Stomach (tissue), 4 donors: ENCODE measurements at regions not wholly inside any gene's neighbourhood (a gene's known extent, or its start where the extent isn't known, plus 50 kb on each side); places are given as distances from the start of the nearest gene placed in this dataset.

Experiments
- EP300 ChIP-seq: sonication (generic); formaldehyde crosslinking; IDR thresholded peaks from one replicate; pipeline ENCODE4 v1.6.1; 2017; ENCODE audit warnings: antibody characterized with exemption
- POLR2A ChIP-seq, 4 donors: fragments of 450-650 bp; IDR thresholded peaks; one replicate each; pipeline ENCODE4 v1.6.1; 2016; ENCODE audit warnings: antibody characterized with exemption in 4 of 4, control low read depth in 2 of 4, mild to moderate bottlenecking in 1 of 4, moderate library complexity in 1 of 4
- TF ChIP-seq, protein P1 (sequence below), 7 experiments: fragments of 450-650 bp in 4 of 7; fragments of 200-600 bp in 3 of 7; sonication (generic) in 3 of 7; IDR thresholded peaks; one replicate each; pipeline ENCODE4 v1.5.1; 2016 to 2019; ENCODE audit warnings: antibody characterized with exemption in 7 of 7, control low read depth in 2 of 7, mild to moderate bottlenecking in 1 of 7

DNA sequence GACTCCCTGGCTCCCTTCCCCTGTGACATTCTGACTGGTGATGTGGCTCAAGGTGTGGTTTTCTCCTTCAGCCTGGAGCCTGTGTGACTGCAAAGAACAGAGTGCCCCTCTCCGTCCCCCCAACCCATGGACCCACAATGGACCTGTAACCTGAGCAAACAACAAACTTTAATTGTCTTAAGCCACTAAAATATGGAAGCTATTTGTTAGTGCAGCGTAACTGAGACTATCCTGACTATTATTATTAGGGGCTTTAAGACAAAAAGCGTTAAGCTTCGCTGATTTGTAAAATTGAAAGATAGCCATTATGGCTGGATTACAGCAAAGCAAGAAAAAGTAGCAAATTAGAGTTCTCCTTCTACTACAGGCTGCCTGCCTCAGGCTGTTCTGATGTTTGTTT, 426.9 kb downstream of the STK39 start:
- TF ChIP-seq, protein P1, sequence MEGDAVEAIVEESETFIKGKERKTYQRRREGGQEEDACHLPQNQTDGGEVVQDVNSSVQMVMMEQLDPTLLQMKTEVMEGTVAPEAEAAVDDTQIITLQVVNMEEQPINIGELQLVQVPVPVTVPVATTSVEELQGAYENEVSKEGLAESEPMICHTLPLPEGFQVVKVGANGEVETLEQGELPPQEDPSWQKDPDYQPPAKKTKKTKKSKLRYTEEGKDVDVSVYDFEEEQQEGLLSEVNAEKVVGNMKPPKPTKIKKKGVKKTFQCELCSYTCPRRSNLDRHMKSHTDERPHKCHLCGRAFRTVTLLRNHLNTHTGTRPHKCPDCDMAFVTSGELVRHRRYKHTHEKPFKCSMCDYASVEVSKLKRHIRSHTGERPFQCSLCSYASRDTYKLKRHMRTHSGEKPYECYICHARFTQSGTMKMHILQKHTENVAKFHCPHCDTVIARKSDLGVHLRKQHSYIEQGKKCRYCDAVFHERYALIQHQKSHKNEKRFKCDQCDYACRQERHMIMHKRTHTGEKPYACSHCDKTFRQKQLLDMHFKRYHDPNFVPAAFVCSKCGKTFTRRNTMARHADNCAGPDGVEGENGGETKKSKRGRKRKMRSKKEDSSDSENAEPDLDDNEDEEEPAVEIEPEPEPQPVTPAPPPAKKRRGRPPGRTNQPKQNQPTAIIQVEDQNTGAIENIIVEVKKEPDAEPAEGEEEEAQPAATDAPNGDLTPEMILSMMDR (IDR thresholded peaks at IDR 0.05): no peak
- TF ChIP-seq POLR2A (IDR thresholded peaks at IDR 0.05) (no peak), EP300 (no peak)
